ENCODE measurements at regions not wholly inside any gene's neighbourhood (a gene's known extent, or its start where the extent isn't known, plus 50 kb on each side); places are given as distances from the start of the nearest gene placed in this dataset.
A peak's percentile ranks its signal among the peaks of the same experiment; 100 is the strongest.

DNA sequence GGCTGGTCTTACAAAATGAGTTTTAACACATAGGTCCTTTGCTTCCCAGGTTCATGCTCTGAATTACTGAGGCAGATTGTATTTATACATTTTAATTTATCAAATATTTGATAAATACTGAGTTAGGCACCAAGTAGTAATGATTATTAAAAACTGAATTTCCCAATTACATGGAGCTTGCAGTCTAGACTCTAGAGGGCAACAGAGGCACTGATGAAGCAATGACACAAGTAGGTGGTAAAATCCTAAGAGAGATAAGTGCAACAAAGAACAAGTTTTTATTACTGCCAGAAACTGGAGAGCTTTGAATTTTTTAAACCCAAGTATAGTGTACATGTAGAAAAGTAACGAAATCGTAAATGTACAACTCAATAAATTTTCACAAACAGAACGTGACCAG lies 406.2 kb upstream of the RARB start:
- ATAC-seq (peak; percentile 29), DNase-seq (no peak)
- Histone ChIP-seq H3K27ac (no peak overlapping the region), H3K36me3 (no peaks in the 10 kb centered on the region), H3K27me3 (no peaks in the 10 kb centered on the region), H3K4me3 (no peak overlapping the region), H3K4me1 (no peaks in the 10 kb centered on the region), H3K9me3 (no peaks in the 10 kb centered on the region)
- intact Hi-C loops (cut with DNase I): no loop called here
- TF ChIP-seq, protein P1, sequence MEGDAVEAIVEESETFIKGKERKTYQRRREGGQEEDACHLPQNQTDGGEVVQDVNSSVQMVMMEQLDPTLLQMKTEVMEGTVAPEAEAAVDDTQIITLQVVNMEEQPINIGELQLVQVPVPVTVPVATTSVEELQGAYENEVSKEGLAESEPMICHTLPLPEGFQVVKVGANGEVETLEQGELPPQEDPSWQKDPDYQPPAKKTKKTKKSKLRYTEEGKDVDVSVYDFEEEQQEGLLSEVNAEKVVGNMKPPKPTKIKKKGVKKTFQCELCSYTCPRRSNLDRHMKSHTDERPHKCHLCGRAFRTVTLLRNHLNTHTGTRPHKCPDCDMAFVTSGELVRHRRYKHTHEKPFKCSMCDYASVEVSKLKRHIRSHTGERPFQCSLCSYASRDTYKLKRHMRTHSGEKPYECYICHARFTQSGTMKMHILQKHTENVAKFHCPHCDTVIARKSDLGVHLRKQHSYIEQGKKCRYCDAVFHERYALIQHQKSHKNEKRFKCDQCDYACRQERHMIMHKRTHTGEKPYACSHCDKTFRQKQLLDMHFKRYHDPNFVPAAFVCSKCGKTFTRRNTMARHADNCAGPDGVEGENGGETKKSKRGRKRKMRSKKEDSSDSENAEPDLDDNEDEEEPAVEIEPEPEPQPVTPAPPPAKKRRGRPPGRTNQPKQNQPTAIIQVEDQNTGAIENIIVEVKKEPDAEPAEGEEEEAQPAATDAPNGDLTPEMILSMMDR (IDR thresholded peaks at IDR 0.05): peak; percentile 62

DNA sequence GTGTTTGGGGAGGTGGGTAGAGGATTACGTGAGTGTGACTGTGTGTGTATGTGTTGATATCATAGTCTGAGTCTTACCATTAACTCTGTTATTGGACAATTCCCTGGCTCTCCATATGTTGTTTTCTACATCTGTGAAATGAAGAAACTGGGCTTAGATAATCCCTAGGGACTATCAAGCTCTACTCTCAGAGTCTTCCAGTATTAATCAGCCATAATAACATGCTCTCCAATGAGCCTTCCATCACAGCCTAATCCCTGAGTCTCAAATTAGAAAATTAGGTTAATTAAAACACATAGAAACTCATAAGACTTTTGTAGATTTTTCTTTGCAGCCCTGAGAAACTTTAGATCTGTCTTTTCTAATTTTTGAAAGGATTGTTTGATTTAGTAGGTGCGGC lies 404.2 kb upstream of the RARB start:
- Histone ChIP-seq H3K9me3 (no peaks in the 10 kb centered on the region), H3K27me3 (no peaks in the 10 kb centered on the region), H3K4me1 (no peaks in the 10 kb centered on the region), H3K27ac (no peak overlapping the region), H3K4me3 (no peak overlapping the region), H3K36me3 (no peaks in the 10 kb centered on the region)
- ATAC-seq: no peak
- DNase-seq: no peak
- intact Hi-C loops (cut with DNase I): no loop called here
- TF ChIP-seq, protein P1 (IDR thresholded peaks at IDR 0.05): no peak

DNA sequence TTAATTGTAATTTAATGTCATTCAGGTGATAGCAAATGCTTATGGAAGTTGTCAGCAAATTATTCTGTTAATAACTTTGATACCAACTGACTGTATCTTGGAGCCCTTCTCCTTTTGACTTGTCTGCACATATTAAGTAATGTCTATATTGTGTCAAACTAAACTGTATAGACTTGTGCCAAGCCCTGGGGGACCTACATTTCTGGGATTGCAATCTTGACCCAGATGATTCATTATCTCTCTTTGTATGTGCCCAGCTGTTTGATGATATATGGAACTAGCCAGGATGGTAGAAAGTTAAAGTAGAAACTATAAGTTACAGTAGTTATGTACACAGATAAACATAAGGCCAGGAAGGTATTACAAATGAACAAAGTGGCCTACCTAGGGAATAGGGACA lies 402.8 kb upstream of the RARB start:
- Histone ChIP-seq H3K36me3 (no peaks in the 10 kb centered on the region), H3K27ac (no peak overlapping the region), H3K4me1 (no peaks in the 10 kb centered on the region), H3K9me3 (no peaks in the 10 kb centered on the region), H3K27me3 (no peaks in the 10 kb centered on the region), H3K4me3 (no peak overlapping the region)
- TF ChIP-seq, protein P1 (IDR thresholded peaks at IDR 0.05): no peak
- ATAC-seq (no peak), DNase-seq (no peak)
- intact Hi-C loops (cut with DNase I): no loop called here

DNA sequence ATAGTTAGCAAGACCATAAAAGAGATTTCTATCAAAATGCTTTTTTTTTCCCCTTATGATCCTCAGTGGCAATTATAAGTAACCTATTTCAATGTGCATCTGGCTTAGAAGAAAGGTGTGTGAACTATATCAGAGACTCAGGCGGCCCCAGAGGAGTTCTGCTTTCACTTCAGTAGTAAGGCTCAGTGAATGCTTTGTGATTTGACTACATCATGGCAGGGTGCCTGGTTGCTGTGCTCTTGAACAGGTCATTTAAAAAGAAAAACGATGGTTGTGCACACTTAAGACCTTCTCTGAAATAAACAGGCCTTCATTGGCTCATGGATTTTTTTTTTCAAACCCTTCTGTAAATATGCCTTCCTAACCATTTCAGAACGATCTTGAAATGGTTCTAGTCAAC lies 400.4 kb upstream of the RARB start:
- ATAC-seq: peak; percentile 34

DNA sequence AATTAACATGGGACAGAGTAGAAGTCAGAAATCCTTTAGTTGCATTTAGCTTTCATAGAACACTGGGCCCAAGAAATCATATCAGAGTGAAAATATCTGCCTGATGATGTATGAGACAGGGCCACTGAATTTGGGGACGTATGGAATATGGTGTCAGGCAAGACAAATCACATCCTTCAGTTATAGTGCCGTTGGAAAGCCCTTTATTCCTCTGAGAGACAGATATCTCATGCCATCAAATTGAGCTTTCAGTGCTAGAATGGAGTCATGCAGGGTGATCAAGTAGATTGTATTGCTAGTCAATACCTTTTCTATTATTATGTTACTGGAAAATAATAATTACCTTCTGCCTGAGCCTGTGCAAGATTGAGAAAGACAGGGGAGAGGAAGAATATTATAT lies 398.2 kb upstream of the RARB start:
- no peak for ATAC-seq
- Histone ChIP-seq H3K36me3 (no peaks in the 10 kb centered on the region), H3K4me3 (no peak overlapping the region), H3K4me1 (no peaks in the 10 kb centered on the region), H3K27me3 (no peaks in the 10 kb centered on the region), H3K9me3 (no peaks in the 10 kb centered on the region), H3K27ac (no peak overlapping the region)
- TF ChIP-seq, protein P1 (IDR thresholded peaks at IDR 0.05): no peak
- intact Hi-C loops (cut with DNase I): no loop called here
- no peak for DNase-seq

More for the DNA sequence above, 400.4 kb upstream of the RARB start:
- Histone ChIP-seq H3K9me3 (no peaks in the 10 kb centered on the region), H3K36me3 (no peaks in the 10 kb centered on the region), H3K4me3 (no peak overlapping the region), H3K4me1 (no peaks in the 10 kb centered on the region), H3K27me3 (no peaks in the 10 kb centered on the region), H3K27ac (no peak overlapping the region)
- DNase-seq: no peak
- intact Hi-C loops (cut with DNase I): no loop called here
- TF ChIP-seq, protein P1 (IDR thresholded peaks at IDR 0.05): no peak

DNA sequence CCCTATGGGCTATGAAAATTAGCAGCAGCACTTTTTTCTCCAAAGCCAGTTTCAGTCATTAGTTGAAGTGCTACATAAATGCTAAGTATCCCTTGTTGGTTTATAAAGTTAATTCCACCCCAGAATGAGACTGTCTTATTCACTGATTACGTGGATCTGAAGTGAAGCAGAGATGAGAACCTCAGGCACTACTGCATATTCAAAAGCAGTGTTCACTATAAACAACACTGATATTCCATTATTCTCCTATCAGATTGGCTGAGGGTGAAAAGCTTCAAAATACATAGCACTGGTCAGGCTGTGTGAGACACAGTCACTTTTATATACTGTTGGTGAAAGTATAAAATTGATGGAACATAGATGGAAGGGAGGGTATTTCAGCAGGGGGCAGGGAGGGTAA lies 395.7 kb upstream of the RARB start:
- Histone ChIP-seq H3K4me3 (no peak overlapping the region), H3K4me1 (peaks cover under 1% of the 10 kb centered on the region), H3K27ac (no peak overlapping the region), H3K27me3 (no peaks in the 10 kb centered on the region), H3K36me3 (no peaks in the 10 kb centered on the region), H3K9me3 (no peaks in the 10 kb centered on the region)
- DNase-seq (no peak), ATAC-seq (no peak)
- TF ChIP-seq, protein P1 (IDR thresholded peaks at IDR 0.05): no peak
- intact Hi-C loops (cut with DNase I): no loop called here
